C4-2B (cell line): ENCODE measurements at regions not wholly inside any gene's neighbourhood (a gene's known extent, or its start where the extent isn't known, plus 50 kb on each side); places are given as distances from the start of the nearest gene placed in this dataset.
"Not testable (repeated sequence)": the region's sequence is repeated elsewhere in the genome, so short reads cannot be mapped to it uniquely, and the experiment has no call there.

Source experiments
- H3K27ac ChIP-seq: fragments of 450-650 bp; 2 replicates; pipeline ENCODE4 v1.5.1; 2017
- ZFX ChIP-seq: fragments of 450-650 bp; IDR thresholded peaks from 2 replicates; pipeline ENCODE4 v1.6.1; 2017
- TF ChIP-seq, protein P1 (sequence below): fragments of 450-650 bp; conservative IDR thresholded peaks from 2 replicates; pipeline ENCODE4 v1.5.1; 2017; ENCODE audit warnings: mild to moderate bottlenecking

DNA sequence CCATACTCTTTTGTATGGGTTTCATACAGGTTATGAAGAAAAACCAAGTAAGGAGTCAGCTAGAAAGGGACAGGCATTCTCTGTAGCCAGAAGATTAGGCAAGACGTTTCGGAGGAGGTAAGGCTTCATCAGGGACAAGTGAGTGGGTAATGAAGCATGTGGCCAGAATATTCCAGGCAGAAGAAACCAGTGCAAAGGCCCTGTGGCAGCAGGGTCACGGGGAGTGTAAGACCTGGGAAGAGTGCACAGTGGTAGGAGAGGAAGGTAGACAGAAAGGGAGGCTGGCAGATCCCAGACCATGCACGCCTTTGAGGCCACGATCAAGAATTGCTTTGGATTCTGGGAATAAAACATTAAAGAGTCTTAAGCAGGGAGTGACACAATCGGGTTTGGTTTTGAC, 177.6 kb downstream of the MIAT start:
- no peak overlapping the region for H3K27ac ChIP-seq
- TF ChIP-seq ZFX: no peak
- TF ChIP-seq, protein P1, sequence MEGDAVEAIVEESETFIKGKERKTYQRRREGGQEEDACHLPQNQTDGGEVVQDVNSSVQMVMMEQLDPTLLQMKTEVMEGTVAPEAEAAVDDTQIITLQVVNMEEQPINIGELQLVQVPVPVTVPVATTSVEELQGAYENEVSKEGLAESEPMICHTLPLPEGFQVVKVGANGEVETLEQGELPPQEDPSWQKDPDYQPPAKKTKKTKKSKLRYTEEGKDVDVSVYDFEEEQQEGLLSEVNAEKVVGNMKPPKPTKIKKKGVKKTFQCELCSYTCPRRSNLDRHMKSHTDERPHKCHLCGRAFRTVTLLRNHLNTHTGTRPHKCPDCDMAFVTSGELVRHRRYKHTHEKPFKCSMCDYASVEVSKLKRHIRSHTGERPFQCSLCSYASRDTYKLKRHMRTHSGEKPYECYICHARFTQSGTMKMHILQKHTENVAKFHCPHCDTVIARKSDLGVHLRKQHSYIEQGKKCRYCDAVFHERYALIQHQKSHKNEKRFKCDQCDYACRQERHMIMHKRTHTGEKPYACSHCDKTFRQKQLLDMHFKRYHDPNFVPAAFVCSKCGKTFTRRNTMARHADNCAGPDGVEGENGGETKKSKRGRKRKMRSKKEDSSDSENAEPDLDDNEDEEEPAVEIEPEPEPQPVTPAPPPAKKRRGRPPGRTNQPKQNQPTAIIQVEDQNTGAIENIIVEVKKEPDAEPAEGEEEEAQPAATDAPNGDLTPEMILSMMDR: no peak

DNA sequence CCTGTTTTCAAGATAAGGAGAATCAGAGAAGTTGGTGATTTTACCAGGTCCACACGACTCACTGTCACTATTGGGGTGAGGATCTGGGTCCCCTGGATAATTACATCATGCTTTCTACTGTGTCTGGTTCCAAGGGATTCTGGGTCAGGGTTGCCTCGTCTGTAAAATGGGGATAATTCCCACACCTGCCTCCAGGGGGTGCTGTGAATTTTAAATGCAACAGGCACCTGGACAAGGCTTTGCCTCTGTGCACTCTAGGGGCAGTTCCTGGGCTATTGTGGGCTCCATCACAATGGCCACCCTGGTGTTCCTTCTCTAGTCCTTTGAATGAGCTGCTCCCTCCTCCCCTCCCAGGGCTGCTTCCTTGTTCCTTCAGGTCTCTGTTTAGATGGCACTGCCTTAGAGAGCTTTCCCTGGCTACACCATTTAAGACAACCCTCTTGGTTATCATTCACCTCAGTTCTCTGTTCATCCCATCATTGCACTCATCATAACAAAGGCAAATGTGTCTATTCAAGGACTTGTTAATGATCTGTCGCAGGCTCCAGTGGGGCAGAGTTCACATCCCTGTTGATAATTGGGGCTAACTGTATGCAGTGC, 178.6 kb downstream of the MIAT start:
- TF ChIP-seq, protein P1: peak; percentile 82
- no peak for TF ChIP-seq ZFX
- H3K27ac ChIP-seq: no peak overlapping the region

DNA sequence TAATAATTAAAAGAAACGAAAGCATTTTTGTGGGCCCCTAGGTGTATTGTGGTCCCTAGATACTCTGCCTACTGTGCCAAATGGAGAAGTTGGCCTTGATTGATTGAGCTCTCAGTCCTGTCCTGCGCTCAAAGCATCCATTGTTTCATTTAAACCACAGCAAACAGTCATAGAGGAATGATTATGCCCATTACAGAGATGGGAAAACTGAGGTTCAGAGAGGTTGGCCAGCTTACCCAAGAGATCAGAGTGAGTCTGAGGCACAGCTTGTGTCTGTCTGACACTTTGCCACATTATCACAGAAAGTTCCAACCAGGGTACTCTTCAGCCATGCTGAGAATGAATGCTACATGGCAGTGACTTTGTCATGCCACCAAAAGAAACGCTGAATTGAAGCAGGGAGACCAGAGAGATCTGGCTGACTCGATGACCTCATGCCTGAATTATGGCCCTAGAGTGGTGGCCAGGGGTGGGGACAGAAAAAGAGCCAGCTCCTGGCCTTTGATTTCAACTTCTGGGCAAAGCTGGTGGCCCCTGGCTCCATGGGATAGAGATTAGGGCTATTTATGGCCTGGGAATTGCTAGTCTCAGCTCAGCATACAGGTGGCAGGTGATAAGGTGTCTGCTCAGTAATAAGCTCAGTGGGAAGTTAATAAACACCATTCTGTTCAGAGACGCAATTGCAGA, 180.5 kb downstream of the MIAT start:
- no peak for TF ChIP-seq ZFX
- TF ChIP-seq, protein P1: no peak
- H3K27ac ChIP-seq: no peak overlapping the region

DNA sequence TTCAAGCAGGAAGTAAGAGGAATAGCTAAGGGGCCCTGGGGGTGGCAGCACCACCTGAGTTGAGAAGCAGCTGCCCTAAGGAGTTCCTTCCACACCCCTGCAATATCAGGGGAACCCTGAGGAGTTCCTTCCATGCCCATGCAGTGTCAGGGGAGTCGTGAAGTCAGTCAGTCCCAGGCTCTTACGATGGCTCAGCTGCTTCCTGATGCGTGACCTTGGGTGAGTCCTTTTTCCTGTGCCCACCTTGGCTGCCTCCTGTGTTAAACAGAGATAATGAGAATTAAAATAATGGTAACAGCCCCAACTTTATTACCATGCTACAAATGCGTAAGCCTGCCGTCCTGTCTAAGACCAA, 181.1 kb downstream of the MIAT start:
- no peak overlapping the region for H3K27ac ChIP-seq
- TF ChIP-seq, protein P1: no peak
- no peak for TF ChIP-seq ZFX

DNA sequence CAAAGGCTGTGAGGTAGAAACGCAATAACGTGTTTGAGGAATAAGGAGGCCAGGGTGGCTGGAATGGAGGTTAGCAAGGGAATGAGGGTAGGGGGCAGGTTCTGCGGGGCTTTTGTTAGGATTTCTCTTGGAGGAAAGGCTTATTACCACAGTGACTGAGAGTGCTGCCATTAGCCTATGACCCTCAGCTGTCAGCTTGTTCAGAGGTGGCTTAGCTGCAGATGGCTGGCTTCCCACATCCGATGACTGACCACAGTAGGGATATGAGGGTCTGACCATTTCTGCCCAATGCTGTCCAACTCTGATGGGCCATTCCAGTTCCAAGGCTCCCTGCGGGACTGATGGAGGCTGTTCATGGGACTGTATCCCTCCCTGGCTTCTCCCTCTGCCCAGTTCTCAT, 181.8 kb downstream of the MIAT start:
- H3K27ac ChIP-seq: no peak overlapping the region
- TF ChIP-seq ZFX: no peak
- TF ChIP-seq, protein P1: no peak

DNA sequence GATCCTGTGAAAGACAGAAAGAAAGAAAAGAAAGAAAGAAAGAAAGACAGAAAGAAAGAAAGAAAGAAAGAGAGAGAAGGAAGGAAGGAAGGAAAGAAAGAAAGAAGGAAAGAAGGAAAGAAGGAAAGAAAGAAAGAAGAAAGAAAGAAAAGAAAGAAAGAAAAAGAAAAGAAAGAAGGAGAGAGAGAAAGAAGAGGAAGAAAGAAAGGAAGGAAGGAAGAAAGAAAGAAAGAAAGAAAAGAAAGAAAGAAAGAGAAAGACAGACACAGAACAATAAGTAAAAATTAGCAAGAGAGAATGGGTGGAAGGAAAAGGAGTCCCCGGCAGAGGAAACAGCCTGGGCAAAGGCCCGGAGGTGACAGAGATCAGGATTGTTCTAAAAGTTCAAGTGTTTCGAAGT, 183.4 kb downstream of the MIAT start:
- not testable (repeated sequence) for H3K27ac ChIP-seq

DNA sequence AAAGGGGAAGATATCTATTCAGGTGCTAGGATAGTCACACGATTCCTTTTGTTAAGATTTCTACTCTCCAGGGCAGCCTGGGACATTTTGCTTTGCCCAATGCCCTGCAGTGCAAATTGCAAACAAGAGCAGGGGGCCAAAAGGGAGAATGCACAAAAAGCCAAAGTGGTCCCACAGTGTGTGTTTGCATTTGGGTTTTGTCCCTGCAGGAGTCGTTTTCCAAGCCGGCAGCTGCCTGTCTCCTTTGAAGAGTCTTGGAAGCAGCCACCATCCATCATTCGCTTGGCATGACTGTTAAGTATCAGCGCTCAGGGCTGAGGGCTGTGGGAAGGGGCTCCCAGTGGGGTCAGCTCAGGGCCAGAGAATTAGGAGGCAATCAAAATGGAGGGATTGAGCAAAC, 184.7 kb downstream of the MIAT start:
- no peak for TF ChIP-seq ZFX
- TF ChIP-seq, protein P1: no peak
- H3K27ac ChIP-seq: no peak overlapping the region
